OCI-LY1 (cell line): ENCODE measurements at regions not wholly inside any gene's neighbourhood (a gene's known extent, or its start where the extent isn't known, plus 50 kb on each side); places are given as distances from the start of the nearest gene placed in this dataset.
A peak's percentile ranks its signal among the peaks of the same experiment; 100 is the strongest.

Source experiments
- CTCF ChIP-seq: fragments of 200-600 bp; sonication (generic), shearing (Covaris generic); IDR thresholded peaks from 2 replicates; pipeline ENCODE4 v1.5.1; 2017; ENCODE audit warnings: mild to moderate bottlenecking, antibody characterized with exemption, low read length, moderate library complexity, mixed read lengths
- EZH2 ChIP-seq: fragments of 200-600 bp; sonication (generic), shearing (Covaris generic); IDR thresholded peaks from 2 replicates; pipeline ENCODE4 v1.8.0; 2017; ENCODE audit warnings: borderline replicate concordance, mixed run types, mild to moderate bottlenecking, antibody characterized with exemption, low read length, moderate library complexity, mixed read lengths

- TF ChIP-seq CTCF (peak; percentile 53), EZH2 (no peak)
These were observed 632.7 kb downstream of the NTRK3 start for GRCh38 chr15:87623832-87624231.
